ENCODE measurements at regions not wholly inside any gene's neighbourhood (a gene's known extent, or its start where the extent isn't known, plus 50 kb on each side); places are given as distances from the start of the nearest gene placed in this dataset.

DNA sequence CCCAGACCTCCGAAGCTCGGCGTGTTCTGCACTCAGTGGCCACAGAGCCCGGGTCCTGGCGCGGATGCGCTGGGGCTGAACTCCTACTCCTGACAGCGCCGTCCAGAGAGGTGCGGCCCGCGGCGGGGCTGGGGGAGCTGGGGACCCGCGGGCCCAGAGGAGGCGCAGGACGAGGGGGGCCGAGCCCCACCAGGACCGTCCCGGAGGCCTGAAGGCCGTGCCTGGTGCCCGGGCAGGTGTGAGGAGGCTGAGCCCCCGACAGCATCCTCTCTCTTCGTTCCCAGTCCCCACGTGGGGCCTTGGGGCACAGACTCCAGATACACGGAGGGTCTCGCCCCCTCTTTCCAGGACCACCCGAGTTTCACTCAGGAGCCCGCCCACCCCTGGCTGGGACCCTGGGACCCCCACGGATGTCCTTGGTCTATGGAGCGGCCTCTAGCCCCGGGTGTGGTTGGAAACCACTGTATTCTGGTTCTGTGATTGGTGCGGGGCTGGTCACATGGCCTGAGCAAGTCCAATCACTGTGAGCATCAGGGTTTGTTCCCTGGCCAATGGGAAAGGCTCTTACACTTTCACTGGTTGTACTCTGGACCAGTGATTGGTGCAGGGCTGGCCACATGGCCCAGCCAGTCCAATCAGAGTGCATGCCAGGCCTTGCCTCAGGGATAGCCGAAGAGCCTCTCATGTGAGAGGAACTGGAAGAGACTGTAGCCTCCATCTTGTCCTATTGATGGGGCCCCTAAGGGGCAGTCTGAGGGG is 217.6 kb upstream of the SFSWAP start:
- TF ChIP-seq, protein P1, sequence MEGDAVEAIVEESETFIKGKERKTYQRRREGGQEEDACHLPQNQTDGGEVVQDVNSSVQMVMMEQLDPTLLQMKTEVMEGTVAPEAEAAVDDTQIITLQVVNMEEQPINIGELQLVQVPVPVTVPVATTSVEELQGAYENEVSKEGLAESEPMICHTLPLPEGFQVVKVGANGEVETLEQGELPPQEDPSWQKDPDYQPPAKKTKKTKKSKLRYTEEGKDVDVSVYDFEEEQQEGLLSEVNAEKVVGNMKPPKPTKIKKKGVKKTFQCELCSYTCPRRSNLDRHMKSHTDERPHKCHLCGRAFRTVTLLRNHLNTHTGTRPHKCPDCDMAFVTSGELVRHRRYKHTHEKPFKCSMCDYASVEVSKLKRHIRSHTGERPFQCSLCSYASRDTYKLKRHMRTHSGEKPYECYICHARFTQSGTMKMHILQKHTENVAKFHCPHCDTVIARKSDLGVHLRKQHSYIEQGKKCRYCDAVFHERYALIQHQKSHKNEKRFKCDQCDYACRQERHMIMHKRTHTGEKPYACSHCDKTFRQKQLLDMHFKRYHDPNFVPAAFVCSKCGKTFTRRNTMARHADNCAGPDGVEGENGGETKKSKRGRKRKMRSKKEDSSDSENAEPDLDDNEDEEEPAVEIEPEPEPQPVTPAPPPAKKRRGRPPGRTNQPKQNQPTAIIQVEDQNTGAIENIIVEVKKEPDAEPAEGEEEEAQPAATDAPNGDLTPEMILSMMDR (IDR thresholded peaks at IDR 0.05), result no peak
- no peak for TF ChIP-seq POLR2A (IDR thresholded peaks at IDR 0.05)

Measured in esophagus squamous epithelium (tissue), 4 donors.